Left ventricle myocardium inferior (tissue), 1 donor: ENCODE measurements at regions not wholly inside any gene's neighbourhood (a gene's known extent, or its start where the extent isn't known, plus 50 kb on each side); places are given as distances from the start of the nearest gene placed in this dataset.

Experiments
- DNase-seq: peaks from one replicate; pipeline ENCODE4 v3.0.0-alpha.2; 2020
- H3K27ac ChIP-seq: fragments of 200-600 bp; replicated peaks from 2 replicates; pipeline ENCODE4 v1.8.0; 2021
- H3K27me3 ChIP-seq: fragments of 200-600 bp; 2 replicates; pipeline ENCODE4 v1.8.0; 2021; ENCODE audit warnings: low read depth
- H3K36me3 ChIP-seq: fragments of 200-600 bp; 2 replicates; pipeline ENCODE4 v1.8.0; 2021
- H3K4me1 ChIP-seq: fragments of 200-600 bp; 2 replicates; pipeline ENCODE4 v1.8.0; 2021
- H3K4me3 ChIP-seq: fragments of 200-600 bp; 2 replicates; pipeline ENCODE4 v1.8.0; 2021; ENCODE audit warnings: mild to moderate bottlenecking, moderate library complexity
- H3K9me3 ChIP-seq: fragments of 200-600 bp; replicated peaks from 2 replicates; pipeline ENCODE4 v1.8.0; 2021
- CTCF ChIP-seq: fragments of 200-600 bp; IDR thresholded peaks from 2 replicates; pipeline ENCODE4 v1.8.0; 2021; ENCODE audit warnings: antibody characterized with exemption, mild to moderate bottlenecking, borderline replicate concordance
- intact Hi-C: fragments of 100-400 bp; cut with micrococcal nuclease; formaldehyde crosslinking; loops from one replicate; pipeline ENCODE4 v1.11.0; 2022
- donor health status: DM: no; HTN: yes; CAD: no; lungs with severe emphysema.

- H3K4me3 ChIP-seq = no peak overlapping the region
- no peaks in the 10 kb centered on the region for H3K36me3 ChIP-seq
- no peaks in the 10 kb centered on the region for H3K9me3 ChIP-seq
- no peak overlapping the region for H3K27ac ChIP-seq
- TF ChIP-seq CTCF = no peak
- H3K27me3 ChIP-seq = peaks cover 80% of the 10 kb centered on the region
- DNase-seq = no peak
- intact Hi-C loops = no loop called here
- no peaks in the 10 kb centered on the region for H3K4me1 ChIP-seq
These were observed 245.5 kb downstream of the RBM19 start for GRCh38 chr12:113720629-113721028.

- H3K9me3 ChIP-seq = no peaks in the 10 kb centered on the region
- H3K36me3 ChIP-seq = no peaks in the 10 kb centered on the region
- TF ChIP-seq CTCF = no peak
- no peak overlapping the region for H3K4me3 ChIP-seq
- H3K27me3 ChIP-seq = peaks cover 76% of the 10 kb centered on the region
- H3K27ac ChIP-seq = no peak overlapping the region
- DNase-seq = no peak
- intact Hi-C loops = no loop called here
- no peaks in the 10 kb centered on the region for H3K4me1 ChIP-seq
These were observed 246.1 kb downstream of the RBM19 start for GRCh38 chr12:113719911-113720591.

GRCh38 chr12:113713156-113713555 lies 241.5 kb upstream of the LHX5 start:
- no peaks in the 10 kb centered on the region for H3K4me1 ChIP-seq
- H3K4me3 ChIP-seq = no peak overlapping the region
- intact Hi-C loops = no loop called here
- H3K9me3 ChIP-seq = peaks cover 21% of the 10 kb centered on the region
- peaks cover 61% of the 10 kb centered on the region for H3K27me3 ChIP-seq
- no peak for TF ChIP-seq CTCF
- H3K27ac ChIP-seq = no peak overlapping the region
- no peaks in the 10 kb centered on the region for H3K36me3 ChIP-seq
- no peak for DNase-seq

GRCh38 chr12:113712481-113712880 lies 240.8 kb upstream of the LHX5 start:
- no peak for DNase-seq
- no peak overlapping the region for H3K27ac ChIP-seq
- H3K27me3 ChIP-seq = peaks cover 64% of the 10 kb centered on the region
- H3K4me3 ChIP-seq = no peak overlapping the region
- intact Hi-C loops = no loop called here
- no peaks in the 10 kb centered on the region for H3K4me1 ChIP-seq
- no peak for TF ChIP-seq CTCF
- H3K9me3 ChIP-seq = peaks cover 21% of the 10 kb centered on the region
- no peaks in the 10 kb centered on the region for H3K36me3 ChIP-seq

GRCh38 chr12:113710216-113710615 lies 238.5 kb upstream of the LHX5 start:
- DNase-seq = no peak

More at GRCh38 chr12:113710216-113710615, 238.5 kb upstream of the LHX5 start:
- no peak for TF ChIP-seq CTCF
- Histone ChIP-seq H3K27ac (no peak overlapping the region), H3K9me3 (peaks cover 21% of the 10 kb centered on the region), H3K4me1 (no peaks in the 10 kb centered on the region), H3K4me3 (no peak overlapping the region), H3K27me3 (peaks cover 71% of the 10 kb centered on the region), H3K36me3 (no peaks in the 10 kb centered on the region)
- intact Hi-C loops = no loop called here
